GM21390 (cell line): ENCODE measurements at regions not wholly inside any gene's neighbourhood (a gene's known extent, or its start where the extent isn't known, plus 50 kb on each side); places are given as distances from the start of the nearest gene placed in this dataset.

ENCODE experiments used
- ATAC-seq: cut with Tn5 transposase; IDR thresholded peaks from one replicate; pipeline ENCODE4 v1.9.1; 2021; ENCODE audit not compliant: unreplicated experiment

GRCh38 chr10:78624791-78625190, 444.0 kb upstream of the ZMIZ1 start:
- no peak for ATAC-seq

GRCh38 chr10:78626471-78626870, 442.3 kb upstream of the ZMIZ1 start:
- no peak for ATAC-seq

GRCh38 chr10:78627254-78627795, 441.4 kb upstream of the ZMIZ1 start:
- no peak for ATAC-seq

- ATAC-seq: no peak
Measured at GRCh38 chr10:78628976-78629375, 439.8 kb upstream of the ZMIZ1 start.

GRCh38 chr10:78629773-78630172, 439.0 kb upstream of the ZMIZ1 start:
- no peak for ATAC-seq

- no peak for ATAC-seq
Measured at GRCh38 chr10:78630944-78631838, 437.6 kb upstream of the ZMIZ1 start.

GRCh38 chr10:78634389-78634815, 434.4 kb upstream of the ZMIZ1 start:
- no peak for ATAC-seq

GRCh38 chr10:78634835-78635234, 433.9 kb upstream of the ZMIZ1 start:
- ATAC-seq: no peak

- no peak for ATAC-seq
Measured at GRCh38 chr10:78639629-78640028, 429.1 kb upstream of the ZMIZ1 start.

GRCh38 chr10:78640796-78641636, 427.8 kb upstream of the ZMIZ1 start:
- no peak for ATAC-seq

- no peak for ATAC-seq
Measured at GRCh38 chr10:78641693-78642092, 427.1 kb upstream of the ZMIZ1 start.

GRCh38 chr10:78642269-78642816, 426.4 kb upstream of the ZMIZ1 start:
- no peak for ATAC-seq

GRCh38 chr10:78643513-78643912, 425.3 kb upstream of the ZMIZ1 start:
- no peak for ATAC-seq

GRCh38 chr10:78644550-78644949, 424.2 kb upstream of the ZMIZ1 start:
- ATAC-seq: no peak

GRCh38 chr10:78645169-78645686, 423.5 kb upstream of the ZMIZ1 start:
- ATAC-seq: no peak

GRCh38 chr10:78645975-78646374, 422.8 kb upstream of the ZMIZ1 start:
- no peak for ATAC-seq

GRCh38 chr10:78648256-78648860, 420.4 kb upstream of the ZMIZ1 start:
- ATAC-seq: no peak

GRCh38 chr10:78649429-78649828, 419.3 kb upstream of the ZMIZ1 start:
- ATAC-seq: no peak

GRCh38 chr10:78650122-78650521, 418.6 kb upstream of the ZMIZ1 start:
- ATAC-seq: no peak

- no peak for ATAC-seq
Measured at GRCh38 chr10:78651287-78651686, 417.5 kb upstream of the ZMIZ1 start.

- ATAC-seq: no peak
Measured at GRCh38 chr10:78653555-78653954, 415.2 kb upstream of the ZMIZ1 start.
